ENCODE measurements at regions not wholly inside any gene's neighbourhood (a gene's known extent, or its start where the extent isn't known, plus 50 kb on each side); places are given as distances from the start of the nearest gene placed in this dataset.
"Not testable (repeated sequence)": the region's sequence is repeated elsewhere in the genome, so short reads cannot be mapped to it uniquely, and the experiment has no call there.

- no peak for DNase-seq (ENCODE audit: low read depth)
Observed at GRCh38 chr13:42398533-42398932, 126.6 kb downstream of the AKAP11 start.

- DNase-seq (ENCODE audit: low read depth): no peak
Observed at GRCh38 chr13:42400188-42400833, 128.4 kb downstream of the AKAP11 start.

GRCh38 chr13:42401376-42401775 is 129.4 kb downstream of the AKAP11 start:
- no peak for DNase-seq (ENCODE audit: low read depth)

GRCh38 chr13:42405665-42406390 is 133.9 kb downstream of the AKAP11 start:
- DNase-seq (ENCODE audit: low read depth): peak; percentile 14

- no peak for DNase-seq (ENCODE audit: low read depth)
Observed at GRCh38 chr13:42409075-42409474, 137.1 kb downstream of the AKAP11 start.

GRCh38 chr13:42409551-42409950 is 137.6 kb downstream of the AKAP11 start:
- no peak for DNase-seq (ENCODE audit: low read depth)

- no peak for DNase-seq (ENCODE audit: low read depth)
Observed at GRCh38 chr13:42412812-42413483, 141.0 kb downstream of the AKAP11 start.

GRCh38 chr13:42413484-42413815 is 141.5 kb downstream of the AKAP11 start:
- DNase-seq (ENCODE audit: low read depth): no peak

GRCh38 chr13:42417626-42418025 is 145.7 kb downstream of the AKAP11 start:
- no peak for DNase-seq (ENCODE audit: low read depth)

- DNase-seq (ENCODE audit: low read depth): no peak
Observed at GRCh38 chr13:42418184-42418583, 146.2 kb downstream of the AKAP11 start.

GRCh38 chr13:42420304-42420703 is 148.4 kb downstream of the AKAP11 start:
- DNase-seq (ENCODE audit: low read depth): no peak

- DNase-seq (ENCODE audit: low read depth): no peak
Observed at GRCh38 chr13:42422681-42423080, 150.7 kb downstream of the AKAP11 start.

- no peak for DNase-seq (ENCODE audit: low read depth)
Observed at GRCh38 chr13:42424182-42424581, 149.8 kb upstream of the TNFSF11 start.

- no peak for DNase-seq (ENCODE audit: low read depth)
Observed at GRCh38 chr13:42445354-42445753, 128.6 kb upstream of the TNFSF11 start.

- DNase-seq (ENCODE audit: low read depth): not testable (repeated sequence)
Observed at GRCh38 chr13:42446597-42446996, 127.4 kb upstream of the TNFSF11 start.

GRCh38 chr13:42453091-42453645 is 120.8 kb upstream of the TNFSF11 start:
- no peak for DNase-seq (ENCODE audit: low read depth)

GRCh38 chr13:42454749-42455148 is 119.2 kb upstream of the TNFSF11 start:
- no peak for DNase-seq (ENCODE audit: low read depth)

- DNase-seq (ENCODE audit: low read depth): no peak
Observed at GRCh38 chr13:42458193-42458592, 115.8 kb upstream of the TNFSF11 start.

- DNase-seq (ENCODE audit: low read depth): no peak
Observed at GRCh38 chr13:42466123-42466522, 107.8 kb upstream of the TNFSF11 start.

GRCh38 chr13:42466609-42467008 is 107.3 kb upstream of the TNFSF11 start:
- no peak for DNase-seq (ENCODE audit: low read depth)

GRCh38 chr13:42474954-42475353 is 99.0 kb upstream of the TNFSF11 start:
- DNase-seq (ENCODE audit: low read depth): no peak

- no peak for DNase-seq (ENCODE audit: low read depth)
Observed at GRCh38 chr13:42477596-42478190, 96.3 kb upstream of the TNFSF11 start.
